ENCODE measurements at regions not wholly inside any gene's neighbourhood (a gene's known extent, or its start where the extent isn't known, plus 50 kb on each side); places are given as distances from the start of the nearest gene placed in this dataset.

GRCh38 chr6:149196091-149196490 is 121.4 kb upstream of the TAB2 start:
- no peaks in the 10 kb centered on the region for H3K36me3 ChIP-seq (ENCODE audit: low read depth, low read length)
- intact Hi-C loops (cut with micrococcal nuclease): no loop called here
- POLR2A ChIA-PET (ENCODE audit: unreplicated experiment): no interaction called here
- CTCF ChIA-PET: no interaction called here
- no peaks in the 10 kb centered on the region for H4K20me1 ChIP-seq (ENCODE audit: low read length)
- no peaks in the 10 kb centered on the region for H3K9me2 ChIP-seq (replicated peaks; ENCODE audit: low read length)
- no peak overlapping the region for H3K9ac ChIP-seq (ENCODE audit: low read length)
- no peaks in the 10 kb centered on the region for H3K27me3 ChIP-seq (ENCODE audit: low read length)
- H3K4me3 ChIP-seq (ENCODE audit: low read length): no peak overlapping the region
- no peak overlapping the region for H3K27ac ChIP-seq (ENCODE audit: low read length)
- H3F3A ChIP-seq (ENCODE audit: low read length, unreplicated experiment): no peaks in the 10 kb centered on the region
- ATAC-seq (no peak), DNase-seq (no peak)
- H3K79me2 ChIP-seq (ENCODE audit: low read length): no peaks in the 10 kb centered on the region
- TF ChIP-seq, protein P1, sequence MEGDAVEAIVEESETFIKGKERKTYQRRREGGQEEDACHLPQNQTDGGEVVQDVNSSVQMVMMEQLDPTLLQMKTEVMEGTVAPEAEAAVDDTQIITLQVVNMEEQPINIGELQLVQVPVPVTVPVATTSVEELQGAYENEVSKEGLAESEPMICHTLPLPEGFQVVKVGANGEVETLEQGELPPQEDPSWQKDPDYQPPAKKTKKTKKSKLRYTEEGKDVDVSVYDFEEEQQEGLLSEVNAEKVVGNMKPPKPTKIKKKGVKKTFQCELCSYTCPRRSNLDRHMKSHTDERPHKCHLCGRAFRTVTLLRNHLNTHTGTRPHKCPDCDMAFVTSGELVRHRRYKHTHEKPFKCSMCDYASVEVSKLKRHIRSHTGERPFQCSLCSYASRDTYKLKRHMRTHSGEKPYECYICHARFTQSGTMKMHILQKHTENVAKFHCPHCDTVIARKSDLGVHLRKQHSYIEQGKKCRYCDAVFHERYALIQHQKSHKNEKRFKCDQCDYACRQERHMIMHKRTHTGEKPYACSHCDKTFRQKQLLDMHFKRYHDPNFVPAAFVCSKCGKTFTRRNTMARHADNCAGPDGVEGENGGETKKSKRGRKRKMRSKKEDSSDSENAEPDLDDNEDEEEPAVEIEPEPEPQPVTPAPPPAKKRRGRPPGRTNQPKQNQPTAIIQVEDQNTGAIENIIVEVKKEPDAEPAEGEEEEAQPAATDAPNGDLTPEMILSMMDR (conservative IDR thresholded peaks at IDR 0.05; ENCODE audit: low read depth, low read length): no peak
- no peak for TF ChIP-seq EZH2phosphoT487 (IDR thresholded peaks at IDR 0.05; ENCODE audit: borderline replicate concordance, low read length)
- TF ChIP-seq EZH2 (IDR thresholded peaks at IDR 0.05; ENCODE audit: low read length, unreplicated experiment): no peak
- no peak overlapping the region for H2AFZ ChIP-seq (ENCODE audit: low read length)
- no peak overlapping the region for H3K4me2 ChIP-seq (ENCODE audit: low read length)
- BruUV-seq (replicated peaks): no TSS peak
- peaks cover 9% of the 10 kb centered on the region; the same call in 1 of the 2 replicates for H3K9me3 ChIP-seq (ENCODE audit: low read length)
- H3K4me1 ChIP-seq (ENCODE audit: insufficient read depth, low read length): no peaks in the 10 kb centered on the region

DNA sequence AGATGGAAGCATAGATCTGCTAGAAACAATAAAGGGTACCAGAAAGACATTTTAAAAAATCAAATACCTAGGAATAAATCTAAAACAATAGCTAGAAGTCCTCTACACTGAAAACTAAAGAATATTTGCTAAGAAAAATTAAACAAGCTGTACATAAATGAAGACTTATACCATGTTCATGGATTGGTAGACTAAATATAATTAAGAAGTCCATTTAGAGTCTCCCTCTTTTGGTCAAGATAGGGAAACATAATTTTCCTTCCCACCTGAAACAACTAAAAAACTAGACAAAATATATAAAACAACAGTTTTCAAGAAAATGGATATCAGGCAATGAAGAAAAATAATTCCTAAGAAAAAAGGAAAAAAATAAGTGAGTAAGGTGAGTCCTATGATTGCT is 120.0 kb upstream of the TAB2 start:
- Histone ChIP-seq H3K9ac (ENCODE audit: low read length) (no peak overlapping the region), H3K4me3 (ENCODE audit: low read length) (no peak overlapping the region), H2AFZ (ENCODE audit: low read length) (no peak overlapping the region), H3K79me2 (ENCODE audit: low read length) (no peaks in the 10 kb centered on the region), H3K36me3 (ENCODE audit: low read depth, low read length) (no peaks in the 10 kb centered on the region), H3K27ac (ENCODE audit: low read length) (no peak overlapping the region), H3K4me2 (ENCODE audit: low read length) (no peak overlapping the region), H3K9me2 (replicated peaks; ENCODE audit: low read length) (no peaks in the 10 kb centered on the region), H3F3A (ENCODE audit: low read length, unreplicated experiment) (no peaks in the 10 kb centered on the region), H3K9me3 (ENCODE audit: low read length) (peaks cover 9% of the 10 kb centered on the region; the same call in 1 of the 2 replicates), H4K20me1 (ENCODE audit: low read length) (no peaks in the 10 kb centered on the region), H3K4me1 (ENCODE audit: insufficient read depth, low read length) (no peaks in the 10 kb centered on the region), H3K27me3 (ENCODE audit: low read length) (no peaks in the 10 kb centered on the region)
- no TSS peak for BruUV-seq (replicated peaks)
- intact Hi-C loops (cut with micrococcal nuclease): no loop called here
- POLR2A ChIA-PET (ENCODE audit: unreplicated experiment): no interaction called here
- TF ChIP-seq EZH2 (IDR thresholded peaks at IDR 0.05; ENCODE audit: low read length, unreplicated experiment) (no peak), EZH2phosphoT487 (IDR thresholded peaks at IDR 0.05; ENCODE audit: borderline replicate concordance, low read length) (no peak)
- TF ChIP-seq, protein P1 (conservative IDR thresholded peaks at IDR 0.05; ENCODE audit: low read depth, low read length): no peak
- CTCF ChIA-PET: no interaction called here
- DNase-seq (no peak), ATAC-seq (no peak)

- H3K27me3 ChIP-seq (ENCODE audit: low read length): no peaks in the 10 kb centered on the region
- intact Hi-C loops (cut with micrococcal nuclease): no loop called here
- ChIA-PET CTCF (no interaction called here), POLR2A (ENCODE audit: unreplicated experiment) (no interaction called here)
- no peak for ATAC-seq
- no peak overlapping the region for H2AFZ ChIP-seq (ENCODE audit: low read length)
- no peaks in the 10 kb centered on the region for H4K20me1 ChIP-seq (ENCODE audit: low read length)
- no peak overlapping the region for H3K27ac ChIP-seq (ENCODE audit: low read length)
- no TSS peak for BruUV-seq (replicated peaks)
- peaks cover 9% of the 10 kb centered on the region; the same call in 1 of the 2 replicates for H3K9me3 ChIP-seq (ENCODE audit: low read length)
- no peaks in the 10 kb centered on the region for H3K36me3 ChIP-seq (ENCODE audit: low read depth, low read length)
- H3F3A ChIP-seq (ENCODE audit: low read length, unreplicated experiment): no peaks in the 10 kb centered on the region
- no peak overlapping the region for H3K9ac ChIP-seq (ENCODE audit: low read length)
- no peaks in the 10 kb centered on the region for H3K9me2 ChIP-seq (replicated peaks; ENCODE audit: low read length)
- TF ChIP-seq EZH2phosphoT487 (IDR thresholded peaks at IDR 0.05; ENCODE audit: borderline replicate concordance, low read length) (no peak), EZH2 (IDR thresholded peaks at IDR 0.05; ENCODE audit: low read length, unreplicated experiment) (no peak)
- TF ChIP-seq, protein P1 (conservative IDR thresholded peaks at IDR 0.05; ENCODE audit: low read depth, low read length): no peak
- no peaks in the 10 kb centered on the region for H3K79me2 ChIP-seq (ENCODE audit: low read length)
- no peak overlapping the region for H3K4me2 ChIP-seq (ENCODE audit: low read length)
- no peaks in the 10 kb centered on the region for H3K4me1 ChIP-seq (ENCODE audit: insufficient read depth, low read length)
- H3K4me3 ChIP-seq (ENCODE audit: low read length): no peak overlapping the region
- no peak for DNase-seq
These were observed 119.2 kb upstream of the TAB2 start for GRCh38 chr6:149198265-149198664.
